Panc1 (cell line): ENCODE measurements at regions not wholly inside any gene's neighbourhood (a gene's known extent, or its start where the extent isn't known, plus 50 kb on each side); places are given as distances from the start of the nearest gene placed in this dataset.

Experiments used
- ATAC-seq: fragments of 200-7000 bp; cut with Tn5 transposase; 2 replicates; pipeline ENCODE4 v1.9.1; 2020; ENCODE audit warnings: mild to moderate bottlenecking, moderate library complexity
- BruUV-seq: library from RNA; stranded (reverse); fragments of 400-500 nt; replicated peaks from 2 replicates; lab custom pipeline; 2021; lab: Mats Ljungman, UMichigan
- CTCF ChIA-PET: fragments of 300-600 bp; sonication (Branson Sonifier 250); formaldehyde crosslinking; loops from one replicate; lab custom pipeline; 2022; ENCODE audit warnings: antibody characterized with exemption; lab: Charles Lee
- POLR2A ChIA-PET: fragments of 300-600 bp; sonication (Branson Sonifier 250); formaldehyde crosslinking; loops from one replicate; lab custom pipeline; 2022; ENCODE audit warnings: antibody characterized with exemption; lab: Charles Lee
- DNase-seq: peaks from one replicate; pipeline ENCODE4 v3.0.0-alpha.2; 2010; ENCODE audit warnings: low read depth, low spot score
- H3K27ac ChIP-seq: 2 replicates; pipeline ENCODE4 v1.5.1; 2011; ENCODE audit warnings: mild to moderate bottlenecking, low read length, inconsistent platforms
- H3K27me3 ChIP-seq: fragments of 200-500 bp; sonication (Bioruptor generic); 2 replicates; pipeline ENCODE4 v1.6.0; 2014; ENCODE audit warnings: low read length, inconsistent platforms; ENCODE audit not compliant: control insufficient read depth, insufficient read depth
- H3K36me3 ChIP-seq: fragments of 200-500 bp; sonication (Bioruptor generic); 2 replicates; pipeline ENCODE4 v1.5.1; 2014; ENCODE audit warnings: inconsistent platforms, mild to moderate bottlenecking, low read length, moderate library complexity; ENCODE audit not compliant: control insufficient read depth, insufficient read depth
- H3K4me1 ChIP-seq: 2 replicates; pipeline ENCODE4 v1.5.1; 2011; ENCODE audit warnings: inconsistent platforms, mild to moderate bottlenecking, low read length, moderate library complexity; ENCODE audit not compliant: control insufficient read depth, insufficient read depth
- H3K4me3 ChIP-seq, 2 experiments: 2 replicates each; pipeline ENCODE4 v1.5.1; 2011 to 2012; ENCODE audit warnings: low read depth in 2 of 2, low read length in 2 of 2, mild to moderate bottlenecking in 2 of 2, inconsistent platforms in 1 of 2, moderate library complexity in 1 of 2
- H3K9me3 ChIP-seq: fragments of 200-500 bp; sonication (Bioruptor generic); 2 replicates; pipeline ENCODE4 v1.5.1; 2014; ENCODE audit warnings: low read depth, mild to moderate bottlenecking, inconsistent platforms, low read length, moderate library complexity; ENCODE audit not compliant: control insufficient read depth, insufficient read depth
- CTCF ChIP-seq: fragments of 450-650 bp; IDR thresholded peaks from 2 replicates; pipeline ENCODE4 v1.5.1; 2017; ENCODE audit warnings: mild to moderate bottlenecking
- POLR2AphosphoS5 ChIP-seq: IDR thresholded peaks from 2 replicates; pipeline ENCODE4 v1.6.1; 2012; ENCODE audit warnings: mild to moderate bottlenecking, low read depth, low read length, moderate library complexity
- REST ChIP-seq, 2 experiments: IDR thresholded peaks; 2 replicates each; pipeline ENCODE4 v1.6.1; 2011 to 2012; ENCODE audit warnings: low read depth in 2 of 2, control low read depth in 1 of 2, low read length in 1 of 2, mild to moderate bottlenecking in 1 of 2, moderate library complexity in 1 of 2; ENCODE audit not compliant: insufficient read depth in 1 of 2
- SIN3A ChIP-seq: IDR thresholded peaks from 2 replicates; pipeline ENCODE4 v1.6.1; 2012; ENCODE audit warnings: low read depth, mild to moderate bottlenecking, low read length, moderate library complexity, borderline replicate concordance; ENCODE audit not compliant: insufficient read depth
- TCF7L2 ChIP-seq: IDR thresholded peaks from 2 replicates; pipeline ENCODE4 v1.6.1; 2011; ENCODE audit warnings: mild to moderate bottlenecking, low read depth, low read length, inconsistent platforms
- in situ Hi-C: cut with HindIII; loops from 2 replicates; pipeline ENCODE4 v1.10.0; 2016; ENCODE audit warnings: low sequenced_read_pairs, low pct_unique_long_range_greater_than_20kb
- intact Hi-C: fragments of 100-400 bp; cut with micrococcal nuclease; formaldehyde crosslinking; loops from one replicate; pipeline ENCODE4 v1.10.0; 2022; ENCODE audit not compliant: unreplicated experiment

- POLR2A ChIA-PET, result no interaction called here
- H3K9me3 ChIP-seq, result no peaks in the 10 kb centered on the region
- DNase-seq, result no peak
- CTCF ChIA-PET, result interaction anchor here (0.6 kb wide), 1 partner anchor 190 kb away, joined by 3 read pairs; no protein-coding TSS in a partner anchor
- BruUV-seq, result no TSS peak
- intact Hi-C loops (no loop called here), in situ Hi-C loops (no loop called here)
- no peak for ATAC-seq
- no peak overlapping the region for H3K27ac ChIP-seq
- no peak overlapping the region for H3K4me3 ChIP-seq
- H3K27me3 ChIP-seq, result peaks cover 3% of the 10 kb centered on the region; the same call in 1 of the 2 replicates
- no peaks in the 10 kb centered on the region for H3K36me3 ChIP-seq
- no peak for TF ChIP-seq REST (IDR thresholded peaks at IDR 0.05; ENCODE audit: insufficient read depth in 1 of 2, low read depth in 2 of 2, low read length in 1 of 2)
- TF ChIP-seq CTCF, result no peak
- no peak for TF ChIP-seq SIN3A
- TF ChIP-seq TCF7L2, result no peak
- no peaks in the 10 kb centered on the region for H3K4me1 ChIP-seq
Measured at GRCh38 chr2:109058191-109058632, 69.2 kb upstream of the EDAR start.

GRCh38 chr2:109057686-109058085 is 68.7 kb upstream of the EDAR start:
- no peaks in the 10 kb centered on the region for H3K9me3 ChIP-seq
- POLR2A ChIA-PET, result no interaction called here

More at GRCh38 chr2:109057686-109058085, 68.7 kb upstream of the EDAR start:
- no peaks in the 10 kb centered on the region for H3K36me3 ChIP-seq
- TF ChIP-seq SIN3A, result no peak
- TF ChIP-seq CTCF, result no peak
- no peak for TF ChIP-seq POLR2AphosphoS5
- TF ChIP-seq REST (IDR thresholded peaks at IDR 0.05; ENCODE audit: insufficient read depth in 1 of 2, low read depth in 2 of 2, low read length in 1 of 2), result no peak
- no peak for TF ChIP-seq TCF7L2
- H3K4me1 ChIP-seq, result no peaks in the 10 kb centered on the region
- no peak for ATAC-seq
- no peak overlapping the region for H3K27ac ChIP-seq
- intact Hi-C loops (no loop called here), in situ Hi-C loops (no loop called here)
- H3K27me3 ChIP-seq, result peaks cover 3% of the 10 kb centered on the region; the same call in 1 of the 2 replicates
- no TSS peak for BruUV-seq
- no peak for DNase-seq
- CTCF ChIA-PET, result no interaction called here
- no peak overlapping the region for H3K4me3 ChIP-seq
